Lung (tissue), 11 donors: ENCODE measurements at regions not wholly inside any gene's neighbourhood (a gene's known extent, or its start where the extent isn't known, plus 50 kb on each side); places are given as distances from the start of the nearest gene placed in this dataset.

Experiments used
- ATAC-seq: fragments of 200-7000 bp; cut with Tn5 transposase; one replicate; pipeline ENCODE4 v1.9.1; 2020; ENCODE audit warnings: moderate number of reproducible peaks; ENCODE audit not compliant: insufficient read depth, low FRiP score
- DNase-seq, 3 donors: peaks; one replicate each; pipeline ENCODE4 v3.0.0-alpha.2; 2013 to 2017
- H3K27ac ChIP-seq, 2 donors: one replicate each; pipeline ENCODE4 v1.5.1; 2013; ENCODE audit warnings: mild to moderate bottlenecking in 2 of 2, moderate library complexity in 2 of 2, control low read depth in 1 of 2, inconsistent platforms in 1 of 2, low read depth in 1 of 2, low read length in 1 of 2
- H3K27me3 ChIP-seq, 3 donors: one replicate each; pipeline ENCODE4 v1.5.1; 2013; ENCODE audit warnings: low read length in 2 of 3; ENCODE audit not compliant: control insufficient read depth in 3 of 3, insufficient read depth in 3 of 3
- H3K36me3 ChIP-seq, 4 donors: one replicate each; pipeline ENCODE4 v1.5.1; 2013; ENCODE audit warnings: low read length in 4 of 4, mild to moderate bottlenecking in 1 of 4, moderate library complexity in 1 of 4; ENCODE audit not compliant: control insufficient read depth in 4 of 4, insufficient read depth in 4 of 4
- H3K4me1 ChIP-seq, 5 donors: one replicate each; pipeline ENCODE4 v1.5.1; 2013; ENCODE audit warnings: low read length in 5 of 5, mild to moderate bottlenecking in 2 of 5, moderate library complexity in 1 of 5; ENCODE audit not compliant: control insufficient read depth in 5 of 5, insufficient read depth in 5 of 5
- H3K4me3 ChIP-seq: one replicate; pipeline ENCODE4 v1.5.1; 2013; ENCODE audit warnings: mild to moderate bottlenecking, control low read depth, moderate library complexity
- H3K9ac ChIP-seq, 2 donors: one replicate each; pipeline ENCODE4 v1.5.1; 2013; ENCODE audit warnings: low read length in 2 of 2, control low read depth in 1 of 2; ENCODE audit not compliant: insufficient read depth in 1 of 2
- H3K9me3 ChIP-seq, 4 donors: one replicate each; pipeline ENCODE4 v1.5.1; 2013; ENCODE audit warnings: low read length in 3 of 4, mild to moderate bottlenecking in 1 of 4, moderate library complexity in 1 of 4; ENCODE audit not compliant: control insufficient read depth in 4 of 4, insufficient read depth in 3 of 4
- CTCF ChIP-seq: IDR thresholded peaks from 2 replicates; pipeline ENCODE4 v1.5.1; 2012; ENCODE audit warnings: mild to moderate bottlenecking; ENCODE audit errors: control extremely low read depth, extremely low read depth
- WGBS, 2 donors: extraction: QIAGEN DNeasy Blood & Tissue Kit; methylation state at CpG; one replicate each; pipeline ENCODE4 v1.1.7; 2013; 5-methylcytosine and 5-hydroxymethylcytosine counted together
- donor health status: control.
- donor health status: control.
- donor health status: Bipolar disorder and iron deficiency.
- donor health status: healthy.
- donor health status: DM: yes; HTN: yes; CAD: no.

- Histone ChIP-seq H3K27ac (no peak overlapping the region), H3K4me1 (no peaks in the 10 kb centered on the region), H3K4me3 (no peak overlapping the region), H3K9me3 (no peaks in the 10 kb centered on the region), H3K27me3 (no peaks in the 10 kb centered on the region), H3K36me3 (no peaks in the 10 kb centered on the region), H3K9ac (no peak overlapping the region)
- ATAC-seq (no peak), DNase-seq (no peak)
- WGBS, 2 donors = 51 to 63% methylated on average over 5 of the region's 5 CpGs
- no peak for TF ChIP-seq CTCF
These were observed 260.0 kb upstream of the NRXN1 start for GRCh38 chr2:51291762-51292551.

- WGBS, 2 donors = 84 to 91% methylated on average over 2 of the region's 2 CpGs
- DNase-seq (no peak), ATAC-seq (no peak)
- Histone ChIP-seq H3K9ac (no peak overlapping the region), H3K4me3 (no peak overlapping the region), H3K36me3 (no peaks in the 10 kb centered on the region), H3K4me1 (no peaks in the 10 kb centered on the region), H3K9me3 (no peaks in the 10 kb centered on the region), H3K27me3 (no peaks in the 10 kb centered on the region), H3K27ac (no peak overlapping the region)
- TF ChIP-seq CTCF = no peak
These were observed 258.8 kb upstream of the NRXN1 start for GRCh38 chr2:51290725-51291124.

GRCh38 chr2:51289045-51289444 lies 257.1 kb upstream of the NRXN1 start:
- no peak for TF ChIP-seq CTCF
- ATAC-seq (no peak), DNase-seq (no peak)
- Histone ChIP-seq H3K4me1 (no peaks in the 10 kb centered on the region), H3K9ac (no peak overlapping the region), H3K9me3 (no peaks in the 10 kb centered on the region), H3K27ac (no peak overlapping the region), H3K27me3 (no peaks in the 10 kb centered on the region), H3K4me3 (no peak overlapping the region), H3K36me3 (no peaks in the 10 kb centered on the region)
- WGBS, 2 donors = 75 to 91% methylated on average over 1 of the region's 1 CpG

- Histone ChIP-seq H3K36me3 (no peaks in the 10 kb centered on the region), H3K9me3 (no peaks in the 10 kb centered on the region), H3K27ac (no peak overlapping the region), H3K9ac (no peak overlapping the region), H3K4me1 (no peaks in the 10 kb centered on the region), H3K27me3 (no peaks in the 10 kb centered on the region), H3K4me3 (no peak overlapping the region)
- 74 to 92% methylated on average over 1 of the region's 1 CpG for WGBS, 2 donors
- no peak for TF ChIP-seq CTCF
- DNase-seq = no peak
- no peak for ATAC-seq
These were observed 236.3 kb upstream of the NRXN1 start for GRCh38 chr2:51268191-51268590.
